Endodermal cell (in vitro differentiated cells): ENCODE measurements at regions not wholly inside any gene's neighbourhood (a gene's known extent, or its start where the extent isn't known, plus 50 kb on each side); places are given as distances from the start of the nearest gene placed in this dataset.

Experiments used
- DNase-seq: peaks from one replicate; pipeline ENCODE4 v3.0.0-alpha.2; 2017
- H3K27ac ChIP-seq: 2 replicates; pipeline ENCODE4 v1.5.1; 2013; ENCODE audit warnings: mild to moderate bottlenecking, low read depth, low read length, moderate library complexity
- H3K27me3 ChIP-seq: 2 replicates; pipeline ENCODE4 v1.6.1; 2013; ENCODE audit warnings: mild to moderate bottlenecking, low read length, moderate library complexity; ENCODE audit not compliant: insufficient read depth, control insufficient read depth, poor library complexity, severe bottlenecking
- H3K36me3 ChIP-seq: 2 replicates; pipeline ENCODE4 v1.7.0; 2013; ENCODE audit warnings: mild to moderate bottlenecking, low read length, moderate library complexity; ENCODE audit not compliant: control insufficient read depth, insufficient read depth
- H3K4me1 ChIP-seq: one replicate; pipeline ENCODE4 v1.7.0; 2013; ENCODE audit warnings: low read length; ENCODE audit not compliant: control insufficient read depth, insufficient read depth
- H3K4me3 ChIP-seq: 2 replicates; pipeline ENCODE4 v1.5.1; 2013; ENCODE audit warnings: mild to moderate bottlenecking, low read length, moderate library complexity
- H3K9ac ChIP-seq: 2 replicates; pipeline ENCODE4 v1.6.1; 2013; ENCODE audit warnings: mild to moderate bottlenecking, low read length, moderate library complexity; ENCODE audit not compliant: poor library complexity, severe bottlenecking; ENCODE audit errors: extremely low read depth
- H3K9me3 ChIP-seq: 2 replicates; pipeline ENCODE4 v1.6.1; 2013; ENCODE audit warnings: mild to moderate bottlenecking, low read length, moderate library complexity; ENCODE audit not compliant: control insufficient read depth
- H3K27ac Mint-ChIP-seq: 2 replicates; pipeline ENCODE4 v1.8.0; 2020; ENCODE audit warnings: mixed read lengths
- H3K27me3 Mint-ChIP-seq: 2 replicates; pipeline ENCODE4 v1.8.0; 2021; ENCODE audit warnings: mild to moderate bottlenecking, mixed read lengths; ENCODE audit not compliant: insufficient read depth
- H3K36me3 Mint-ChIP-seq: 2 replicates; pipeline ENCODE4 v1.8.0; 2020; ENCODE audit warnings: low read depth, mixed read lengths
- H3K4me1 Mint-ChIP-seq: 2 replicates; pipeline ENCODE4 v1.8.0; 2020; ENCODE audit warnings: mixed read lengths
- H3K4me3 Mint-ChIP-seq: 2 replicates; pipeline ENCODE4 v1.8.0; 2020; ENCODE audit warnings: mild to moderate bottlenecking, moderate library complexity, mixed read lengths
- H3K9me3 Mint-ChIP-seq: 2 replicates; pipeline ENCODE4 v1.8.0; 2020; ENCODE audit warnings: mild to moderate bottlenecking, mixed read lengths
- CTCF ChIP-seq: fragments of 200-600 bp; sonication (generic); conservative IDR thresholded peaks from 2 replicates; pipeline ENCODE4 v1.5.0; 2021; ENCODE audit warnings: antibody characterized with exemption, mild to moderate bottlenecking
- WGBS, 2 experiments: methylation state at CpG; one replicate each; pipeline versions ENCODE4 v1.1.5 to v1.1.7; 2013; ENCODE audit warnings: missing lambda C conversion rate in 2 of 2, mixed read lengths in 1 of 2; ENCODE audit not compliant: insufficient coverage in 1 of 2, insufficient read length in 1 of 2; 5-methylcytosine and 5-hydroxymethylcytosine counted together

- H3K9ac ChIP-seq: no peak overlapping the region
- 55% methylated on average over 4 of the region's 4 CpGs; no CpG with 5 or more reads in 1 of the 2 experiments for WGBS, 2 experiments
- H3K27me3 ChIP-seq: peaks cover 84% of the 10 kb centered on the region
- Mint-ChIP-seq H3K27ac (no peak overlapping the region), H3K36me3 (no peaks in the 10 kb centered on the region), H3K9me3 (no peaks in the 10 kb centered on the region), H3K27me3 (peaks cover 49% of the 10 kb centered on the region), H3K4me1 (no peaks in the 10 kb centered on the region), H3K4me3 (no peak overlapping the region)
- no peaks in the 10 kb centered on the region for H3K4me1 ChIP-seq
- no peak overlapping the region for H3K4me3 ChIP-seq
- no peak overlapping the region for H3K27ac ChIP-seq
- H3K9me3 ChIP-seq: no peaks in the 10 kb centered on the region
- TF ChIP-seq CTCF: no peak
- no peak for DNase-seq
- no peaks in the 10 kb centered on the region for H3K36me3 ChIP-seq
Observed at GRCh38 chr17:34699181-34699580, 119.8 kb downstream of the TMEM132E start.

- peaks cover 5% of the 10 kb centered on the region for H3K9me3 Mint-ChIP-seq
- Histone ChIP-seq H3K27ac (no peak overlapping the region), H3K9me3 (no peaks in the 10 kb centered on the region), H3K36me3 (no peaks in the 10 kb centered on the region), H3K4me1 (no peaks in the 10 kb centered on the region), H3K27me3 (peaks cover 75% of the 10 kb centered on the region), H3K9ac (no peak overlapping the region), H3K4me3 (no peak overlapping the region)
- H3K4me1 Mint-ChIP-seq: no peaks in the 10 kb centered on the region
- WGBS, 2 experiments: 57% methylated on average over 1 of the region's 1 CpG; no CpG with 5 or more reads in 1 of the 2 experiments
- H3K27ac Mint-ChIP-seq: no peak overlapping the region
- DNase-seq: no peak
- no peak overlapping the region for H3K4me3 Mint-ChIP-seq
- H3K36me3 Mint-ChIP-seq: no peaks in the 10 kb centered on the region
- H3K27me3 Mint-ChIP-seq: peaks cover 58% of the 10 kb centered on the region
- TF ChIP-seq CTCF: no peak
Observed at GRCh38 chr17:34692920-34693319, 113.5 kb downstream of the TMEM132E start.
